Thyroid gland (tissue), 4 donors: ENCODE measurements at regions not wholly inside any gene's neighbourhood (a gene's known extent, or its start where the extent isn't known, plus 50 kb on each side); places are given as distances from the start of the nearest gene placed in this dataset.

Experiments
- CTCF ChIP-seq, 6 experiments: fragments of 200-600 bp in 3 of 6; fragments of 450-650 bp in 3 of 6; sonication (generic) in 3 of 6; IDR thresholded peaks; one replicate each; pipeline ENCODE4 v1.5.1; 2016 to 2019; ENCODE audit warnings: antibody characterized with exemption in 6 of 6, mild to moderate bottlenecking in 2 of 6, inconsistent platforms in 1 of 6, moderate library complexity in 1 of 6
- POLR2A ChIP-seq, 2 donors: fragments of 450-650 bp; IDR thresholded peaks; one replicate each; pipeline ENCODE4 v1.6.1; 2017; ENCODE audit warnings: antibody characterized with exemption in 2 of 2, mild to moderate bottlenecking in 2 of 2, moderate library complexity in 1 of 2

GRCh38 chr7:49397750-49398149 is 375.7 kb upstream of the VWC2 start:
- TF ChIP-seq POLR2A (IDR thresholded peaks at IDR 0.05) (no peak), CTCF (IDR thresholded peaks at IDR 0.05) (no peak)
